ENCODE measurements at regions not wholly inside any gene's neighbourhood (a gene's known extent, or its start where the extent isn't known, plus 50 kb on each side); places are given as distances from the start of the nearest gene placed in this dataset.

- no peak overlapping the region for H3K27ac Mint-ChIP-seq
- peaks cover 0 to 1% (median 0%) of the 10 kb centered on the region in 3 donors for H3K27me3 Mint-ChIP-seq (ENCODE audit: low read depth in 3 of 3)
- no peaks in the 10 kb centered on the region for H3K36me3 Mint-ChIP-seq
- H3K9me3 Mint-ChIP-seq = peaks cover 0 to 14% (median 3%) of the 10 kb centered on the region in 6 donors
- no peak for DNase-seq
- no peak overlapping the region for H3K4me3 Mint-ChIP-seq
- no peaks in the 10 kb centered on the region for H3K4me1 Mint-ChIP-seq
These were observed 201.0 kb upstream of the GBE1 start for GRCh38 chr3:81962396-81962795.

- Mint-ChIP-seq H3K4me1 (no peaks in the 10 kb centered on the region), H3K36me3 (no peaks in the 10 kb centered on the region), H3K4me3 (no peak overlapping the region), H3K27me3 (ENCODE audit: low read depth in 3 of 3) (peaks cover 0 to 1% (median 0%) of the 10 kb centered on the region in 3 donors), H3K27ac (no peak overlapping the region), H3K9me3 (peaks cover 0 to 9% (median 5%) of the 10 kb centered on the region in 6 donors)
- DNase-seq = no peak
These were observed 197.7 kb upstream of the GBE1 start for GRCh38 chr3:81958972-81959640.

- H3K27ac Mint-ChIP-seq = no peak overlapping the region
- H3K9me3 Mint-ChIP-seq = peaks cover 0 to 6% (median 3%) of the 10 kb centered on the region in 6 donors
- H3K4me3 Mint-ChIP-seq = no peak overlapping the region
- no peak for DNase-seq
- H3K4me1 Mint-ChIP-seq = no peaks in the 10 kb centered on the region
- H3K27me3 Mint-ChIP-seq (ENCODE audit: low read depth in 3 of 3) = peaks cover 0 to 1% (median 0%) of the 10 kb centered on the region in 3 donors
- no peaks in the 10 kb centered on the region for H3K36me3 Mint-ChIP-seq
These were observed 194.4 kb upstream of the GBE1 start for GRCh38 chr3:81955878-81956277.

- peaks cover 0 to 1% (median 0%) of the 10 kb centered on the region in 3 donors for H3K27me3 Mint-ChIP-seq (ENCODE audit: low read depth in 3 of 3)
- no peak for DNase-seq
- no peak overlapping the region for H3K4me3 Mint-ChIP-seq
- H3K27ac Mint-ChIP-seq = no peak overlapping the region
- H3K4me1 Mint-ChIP-seq = no peaks in the 10 kb centered on the region
- peaks cover 0 to 6% (median 4%) of the 10 kb centered on the region in 6 donors for H3K9me3 Mint-ChIP-seq
- no peaks in the 10 kb centered on the region for H3K36me3 Mint-ChIP-seq
These were observed 191.7 kb upstream of the GBE1 start for GRCh38 chr3:81953111-81953510.

- H3K27ac Mint-ChIP-seq = no peak overlapping the region
- H3K36me3 Mint-ChIP-seq = no peaks in the 10 kb centered on the region
- no peak for DNase-seq
- peaks cover 0 to 10% (median 6%) of the 10 kb centered on the region in 6 donors for H3K9me3 Mint-ChIP-seq
- H3K4me1 Mint-ChIP-seq = no peaks in the 10 kb centered on the region
- peaks cover 0 to 2% (median 0%) of the 10 kb centered on the region in 3 donors for H3K27me3 Mint-ChIP-seq (ENCODE audit: low read depth in 3 of 3)
- H3K4me3 Mint-ChIP-seq = no peak overlapping the region
These were observed 190.7 kb upstream of the GBE1 start for GRCh38 chr3:81952141-81952540.

- H3K36me3 Mint-ChIP-seq = no peaks in the 10 kb centered on the region
- no peak overlapping the region for H3K27ac Mint-ChIP-seq
- DNase-seq = no peak
- H3K4me3 Mint-ChIP-seq = no peak overlapping the region
- peaks cover 0 to 2% (median 0%) of the 10 kb centered on the region in 3 donors for H3K27me3 Mint-ChIP-seq (ENCODE audit: low read depth in 3 of 3)
- H3K4me1 Mint-ChIP-seq = no peaks in the 10 kb centered on the region
- H3K9me3 Mint-ChIP-seq = peaks cover 0 to 11% (median 6%) of the 10 kb centered on the region in 6 donors
These were observed 190.2 kb upstream of the GBE1 start for GRCh38 chr3:81951636-81952035.

GRCh38 chr3:81951106-81951505 is 189.7 kb upstream of the GBE1 start:
- Mint-ChIP-seq H3K27me3 (ENCODE audit: low read depth in 3 of 3) (peaks cover 0 to 2% (median 0%) of the 10 kb centered on the region in 3 donors), H3K4me3 (no peak overlapping the region), H3K27ac (no peak overlapping the region), H3K36me3 (no peaks in the 10 kb centered on the region), H3K4me1 (no peaks in the 10 kb centered on the region), H3K9me3 (peaks cover 0 to 13% (median 6%) of the 10 kb centered on the region in 6 donors)
- no peak for DNase-seq

GRCh38 chr3:81947359-81947758 is 185.9 kb upstream of the GBE1 start:
- H3K4me3 Mint-ChIP-seq = no peak overlapping the region
- no peak for DNase-seq
- H3K27me3 Mint-ChIP-seq (ENCODE audit: low read depth in 3 of 3) = peaks cover 0 to 2% (median 0%) of the 10 kb centered on the region in 3 donors
- H3K9me3 Mint-ChIP-seq = peaks cover 10 to 22% (median 14%) of the 10 kb centered on the region in 6 donors
- H3K36me3 Mint-ChIP-seq = no peaks in the 10 kb centered on the region
- H3K4me1 Mint-ChIP-seq = no peaks in the 10 kb centered on the region
- no peak overlapping the region for H3K27ac Mint-ChIP-seq

- peaks cover 0 to 17% (median 8%) of the 10 kb centered on the region in 6 donors for H3K9me3 Mint-ChIP-seq
- H3K27me3 Mint-ChIP-seq (ENCODE audit: low read depth in 3 of 3) = peaks cover 0 to 1% (median 0%) of the 10 kb centered on the region in 3 donors
- no peak for DNase-seq
- no peaks in the 10 kb centered on the region for H3K36me3 Mint-ChIP-seq
- no peak overlapping the region for H3K4me3 Mint-ChIP-seq
- H3K4me1 Mint-ChIP-seq = peaks cover 0 to 2% of the 10 kb centered on the region in 2 donors
- no peak overlapping the region for H3K27ac Mint-ChIP-seq
These were observed 177.2 kb upstream of the GBE1 start for GRCh38 chr3:81938681-81939080.

GRCh38 chr3:81936817-81937216 is 175.4 kb upstream of the GBE1 start:
- H3K27ac Mint-ChIP-seq = no peak overlapping the region
- H3K36me3 Mint-ChIP-seq = no peaks in the 10 kb centered on the region
- H3K27me3 Mint-ChIP-seq (ENCODE audit: low read depth in 3 of 3) = peaks cover 0 to 1% (median 0%) of the 10 kb centered on the region in 3 donors
- H3K4me3 Mint-ChIP-seq = no peak overlapping the region
- peaks cover 0 to 12% (median 8%) of the 10 kb centered on the region in 6 donors for H3K9me3 Mint-ChIP-seq
- no peak for DNase-seq
- peaks cover 0 to 2% of the 10 kb centered on the region in 2 donors for H3K4me1 Mint-ChIP-seq

GRCh38 chr3:81932681-81933080 is 171.2 kb upstream of the GBE1 start:
- Mint-ChIP-seq H3K27ac (no peak overlapping the region), H3K4me1 (peaks cover 0 to 2% of the 10 kb centered on the region in 2 donors), H3K27me3 (ENCODE audit: low read depth in 3 of 3) (no peaks in the 10 kb centered on the region), H3K9me3 (peaks cover 0 to 12% (median 5%) of the 10 kb centered on the region in 6 donors), H3K4me3 (no peak overlapping the region), H3K36me3 (no peaks in the 10 kb centered on the region)
- DNase-seq = no peak

GRCh38 chr3:81931265-81932251 is 170.1 kb upstream of the GBE1 start:
- H3K4me3 Mint-ChIP-seq = no peak overlapping the region
- H3K27me3 Mint-ChIP-seq (ENCODE audit: low read depth in 3 of 3) = no peaks in the 10 kb centered on the region
- no peak for DNase-seq
- no peaks in the 10 kb centered on the region for H3K4me1 Mint-ChIP-seq
- H3K36me3 Mint-ChIP-seq = no peaks in the 10 kb centered on the region
- H3K9me3 Mint-ChIP-seq = peaks cover 0 to 7% (median 5%) of the 10 kb centered on the region in 6 donors
- no peak overlapping the region for H3K27ac Mint-ChIP-seq

GRCh38 chr3:81929697-81930096 is 168.3 kb upstream of the GBE1 start:
- no peaks in the 10 kb centered on the region for H3K36me3 Mint-ChIP-seq
- H3K27me3 Mint-ChIP-seq (ENCODE audit: low read depth in 3 of 3) = peaks cover 0 to 1% (median 0%) of the 10 kb centered on the region in 3 donors
- H3K9me3 Mint-ChIP-seq = peaks cover 0 to 6% (median 6%) of the 10 kb centered on the region in 6 donors
- H3K27ac Mint-ChIP-seq = no peak overlapping the region
- no peak for DNase-seq
- no peak overlapping the region for H3K4me3 Mint-ChIP-seq
- no peaks in the 10 kb centered on the region for H3K4me1 Mint-ChIP-seq

GRCh38 chr3:81927811-81928210 is 166.4 kb upstream of the GBE1 start:
- Mint-ChIP-seq H3K27me3 (ENCODE audit: low read depth in 3 of 3) (peaks cover 0 to 1% (median 0%) of the 10 kb centered on the region in 3 donors), H3K9me3 (peaks cover 0 to 6% (median 5%) of the 10 kb centered on the region in 6 donors), H3K4me3 (no peak overlapping the region), H3K27ac (no peak overlapping the region), H3K36me3 (no peaks in the 10 kb centered on the region), H3K4me1 (no peaks in the 10 kb centered on the region)
- DNase-seq = no peak
